Neural progenitor cell (in vitro differentiated cells): ENCODE measurements at regions not wholly inside any gene's neighbourhood (a gene's known extent, or its start where the extent isn't known, plus 50 kb on each side); places are given as distances from the start of the nearest gene placed in this dataset.

ENCODE experiments used
- CTCF ChIP-seq: fragments of 200-600 bp; sonication (generic); IDR thresholded peaks from 2 replicates; pipeline ENCODE4 v1.5.1; 2017; ENCODE audit warnings: antibody characterized with exemption, mild to moderate bottlenecking
- EZH2 ChIP-seq: fragments of 200-600 bp; sonication (generic); IDR thresholded peaks from 2 replicates; pipeline ENCODE4 v1.6.1; 2017; ENCODE audit warnings: antibody characterized with exemption, mild to moderate bottlenecking, moderate library complexity
- EZH2phosphoT487 ChIP-seq: fragments of 200-600 bp; sonication (generic); IDR thresholded peaks from 2 replicates; pipeline ENCODE4 v1.6.1; 2017; ENCODE audit warnings: antibody characterized with exemption

GRCh38 chr3:110856916-110857315 lies 214.7 kb upstream of the NECTIN3 start:
- TF ChIP-seq CTCF (no peak), EZH2 (no peak), EZH2phosphoT487 (no peak)
